Fibroblast of skin of scalp (primary cell): ENCODE measurements at regions not wholly inside any gene's neighbourhood (a gene's known extent, or its start where the extent isn't known, plus 50 kb on each side); places are given as distances from the start of the nearest gene placed in this dataset.

Experiments used
- DNase-seq: peaks from one replicate; pipeline ENCODE4 v3.0.0-alpha.2; 2013

- DNase-seq: no peak
Observed at GRCh38 chr10:78996792-78997129, 72.0 kb upstream of the ZMIZ1 start.

GRCh38 chr10:78997635-78998618 lies 70.8 kb upstream of the ZMIZ1 start:
- no peak for DNase-seq

GRCh38 chr10:79001082-79001885 lies 67.5 kb upstream of the ZMIZ1 start:
- DNase-seq: peak; percentile 31

GRCh38 chr10:79002336-79002735 lies 66.4 kb upstream of the ZMIZ1 start:
- DNase-seq: no peak

- DNase-seq: no peak
Observed at GRCh38 chr10:79003183-79004100, 65.3 kb upstream of the ZMIZ1 start.

- DNase-seq: no peak
Observed at GRCh38 chr10:79004311-79004710, 64.5 kb upstream of the ZMIZ1 start.

- DNase-seq: no peak
Observed at GRCh38 chr10:79005126-79005810, 63.5 kb upstream of the ZMIZ1 start.

- DNase-seq: no peak
Observed at GRCh38 chr10:79007018-79007417, 61.7 kb upstream of the ZMIZ1 start.

GRCh38 chr10:79007421-79008319 lies 61.1 kb upstream of the ZMIZ1 start:
- no peak for DNase-seq

- DNase-seq: no peak
Observed at GRCh38 chr10:79009145-79009544, 59.6 kb upstream of the ZMIZ1 start.

- DNase-seq: no peak
Observed at GRCh38 chr10:79012567-79012966, 56.2 kb upstream of the ZMIZ1 start.

GRCh38 chr10:79013406-79013987 lies 55.3 kb upstream of the ZMIZ1 start:
- DNase-seq: no peak

- no peak for DNase-seq
Observed at GRCh38 chr10:79014796-79015195, 54.0 kb upstream of the ZMIZ1 start.

GRCh38 chr10:79017882-79018520 lies 50.8 kb upstream of the ZMIZ1 start:
- no peak for DNase-seq

- no peak for DNase-seq
Observed at GRCh38 chr10:79018521-79019011, 50.2 kb upstream of the ZMIZ1 start.
